ENCODE measurements at regions not wholly inside any gene's neighbourhood (a gene's known extent, or its start where the extent isn't known, plus 50 kb on each side); places are given as distances from the start of the nearest gene placed in this dataset.
A peak's percentile ranks its signal among the peaks of the same experiment; 100 is the strongest.

GRCh38 chr10:18738835-18739234 lies 79.6 kb downstream of the ARL5B start:
- Histone ChIP-seq H3K36me3 (ENCODE audit: control insufficient read depth, insufficient read depth, low read length) (no peaks in the 10 kb centered on the region), H3K79me2 (ENCODE audit: control insufficient read depth, insufficient read depth, low read length) (no peaks in the 10 kb centered on the region), H2AFZ (ENCODE audit: low read length) (no peak overlapping the region), H3K4me3 (replicated peaks in 1 of 4; ENCODE audit: control extremely low read depth in 1 of 4, insufficient read depth in 1 of 4, low read depth in 3 of 4, low read length in 4 of 4) (no peak overlapping the region), H3K4me1 (ENCODE audit: control insufficient read depth, extremely low read depth, insufficient read depth, low read length) (no peaks in the 10 kb centered on the region), H3K9ac (ENCODE audit: insufficient read depth, low read length) (no peak overlapping the region), H4K20me1 (ENCODE audit: control insufficient read depth, extremely low read depth, insufficient read depth, low read length) (no peaks in the 10 kb centered on the region), H3K27ac (ENCODE audit: insufficient read depth, low read length) (no peak overlapping the region), H3K27me3 (ENCODE audit: control insufficient read depth, insufficient read depth, low read length) (no peaks in the 10 kb centered on the region), H3K4me2 (ENCODE audit: extremely low read depth, insufficient read depth, low read length) (no peak overlapping the region), H3K9me3 (ENCODE audit: control insufficient read depth, insufficient read depth, low read depth, low read length) (no peaks in the 10 kb centered on the region)
- peak; percentile 66 to 80 for DNase-seq (ENCODE audit: low read depth in 2 of 2)
- TF ChIP-seq EZH2 (IDR thresholded peaks at IDR 0.05; ENCODE audit: low read length, missing control alignments) (no peak), CTCF (conservative IDR thresholded peaks at IDR 0.05 in 1 of 2, IDR thresholded peaks at IDR 0.05 in 1 of 2; ENCODE audit: low read depth in 1 of 2, low read length in 2 of 2) (no peak)

- H3K9me3 ChIP-seq (ENCODE audit: control insufficient read depth, insufficient read depth, low read depth, low read length), result no peaks in the 10 kb centered on the region
- DNase-seq (ENCODE audit: low read depth in 2 of 2), result no peak
- H2AFZ ChIP-seq (ENCODE audit: low read length), result no peak overlapping the region
- no peak overlapping the region for H3K4me2 ChIP-seq (ENCODE audit: extremely low read depth, insufficient read depth, low read length)
- H3K4me1 ChIP-seq (ENCODE audit: control insufficient read depth, extremely low read depth, insufficient read depth, low read length), result no peaks in the 10 kb centered on the region
- no peaks in the 10 kb centered on the region for H3K79me2 ChIP-seq (ENCODE audit: control insufficient read depth, insufficient read depth, low read length)
- TF ChIP-seq CTCF (conservative IDR thresholded peaks at IDR 0.05 in 1 of 2, IDR thresholded peaks at IDR 0.05 in 1 of 2; ENCODE audit: low read depth in 1 of 2, low read length in 2 of 2), result no peak
- TF ChIP-seq EZH2 (IDR thresholded peaks at IDR 0.05; ENCODE audit: low read length, missing control alignments), result no peak
- H3K9ac ChIP-seq (ENCODE audit: insufficient read depth, low read length), result no peak overlapping the region
- no peaks in the 10 kb centered on the region for H3K27me3 ChIP-seq (ENCODE audit: control insufficient read depth, insufficient read depth, low read length)
- H3K36me3 ChIP-seq (ENCODE audit: control insufficient read depth, insufficient read depth, low read length), result no peaks in the 10 kb centered on the region
- no peaks in the 10 kb centered on the region for H4K20me1 ChIP-seq (ENCODE audit: control insufficient read depth, extremely low read depth, insufficient read depth, low read length)
- H3K4me3 ChIP-seq (replicated peaks in 1 of 4; ENCODE audit: control extremely low read depth in 1 of 4, insufficient read depth in 1 of 4, low read depth in 3 of 4, low read length in 4 of 4), result no peak overlapping the region
- H3K27ac ChIP-seq (ENCODE audit: insufficient read depth, low read length), result no peak overlapping the region
Observed at GRCh38 chr10:18743926-18744325, 84.7 kb downstream of the ARL5B start.

GRCh38 chr10:18753312-18753895 lies 94.2 kb downstream of the ARL5B start:
- TF ChIP-seq CTCF (conservative IDR thresholded peaks at IDR 0.05 in 1 of 2, IDR thresholded peaks at IDR 0.05 in 1 of 2; ENCODE audit: low read depth in 1 of 2, low read length in 2 of 2) (no peak), EZH2 (IDR thresholded peaks at IDR 0.05; ENCODE audit: low read length, missing control alignments) (no peak)
- no peaks in the 10 kb centered on the region for H3K36me3 ChIP-seq (ENCODE audit: control insufficient read depth, insufficient read depth, low read length)
- no peaks in the 10 kb centered on the region for H3K4me1 ChIP-seq (ENCODE audit: control insufficient read depth, extremely low read depth, insufficient read depth, low read length)
- H3K4me3 ChIP-seq (replicated peaks in 1 of 4; ENCODE audit: control extremely low read depth in 1 of 4, insufficient read depth in 1 of 4, low read depth in 3 of 4, low read length in 4 of 4), result no peak overlapping the region
- no peaks in the 10 kb centered on the region for H3K9me3 ChIP-seq (ENCODE audit: control insufficient read depth, insufficient read depth, low read depth, low read length)
- no peak overlapping the region for H3K9ac ChIP-seq (ENCODE audit: insufficient read depth, low read length)
- H2AFZ ChIP-seq (ENCODE audit: low read length), result no peak overlapping the region
- no peak for DNase-seq (ENCODE audit: low read depth in 2 of 2)
- no peaks in the 10 kb centered on the region for H4K20me1 ChIP-seq (ENCODE audit: control insufficient read depth, extremely low read depth, insufficient read depth, low read length)
- no peaks in the 10 kb centered on the region for H3K79me2 ChIP-seq (ENCODE audit: control insufficient read depth, insufficient read depth, low read length)
- no peak overlapping the region for H3K4me2 ChIP-seq (ENCODE audit: extremely low read depth, insufficient read depth, low read length)
- no peak overlapping the region for H3K27ac ChIP-seq (ENCODE audit: insufficient read depth, low read length)
- no peaks in the 10 kb centered on the region for H3K27me3 ChIP-seq (ENCODE audit: control insufficient read depth, insufficient read depth, low read length)

Data from fibroblast of lung (primary cell).